Stimulated activated CD4-positive, alpha-beta T cell treated with anti-CD3 and anti-CD28 coated beads, Interleukin-15, amount 100 ng/mL, for 24 hours (primary cell): ENCODE measurements at regions not wholly inside any gene's neighbourhood (a gene's known extent, or its start where the extent isn't known, plus 50 kb on each side); places are given as distances from the start of the nearest gene placed in this dataset.
"Not testable (repeated sequence)": the region's sequence is repeated elsewhere in the genome, so short reads cannot be mapped to it uniquely, and the experiment has no call there.

Source experiments
- DNase-seq: peaks from one replicate; pipeline ENCODE4 v3.0.0-alpha.2; 2020

DNA sequence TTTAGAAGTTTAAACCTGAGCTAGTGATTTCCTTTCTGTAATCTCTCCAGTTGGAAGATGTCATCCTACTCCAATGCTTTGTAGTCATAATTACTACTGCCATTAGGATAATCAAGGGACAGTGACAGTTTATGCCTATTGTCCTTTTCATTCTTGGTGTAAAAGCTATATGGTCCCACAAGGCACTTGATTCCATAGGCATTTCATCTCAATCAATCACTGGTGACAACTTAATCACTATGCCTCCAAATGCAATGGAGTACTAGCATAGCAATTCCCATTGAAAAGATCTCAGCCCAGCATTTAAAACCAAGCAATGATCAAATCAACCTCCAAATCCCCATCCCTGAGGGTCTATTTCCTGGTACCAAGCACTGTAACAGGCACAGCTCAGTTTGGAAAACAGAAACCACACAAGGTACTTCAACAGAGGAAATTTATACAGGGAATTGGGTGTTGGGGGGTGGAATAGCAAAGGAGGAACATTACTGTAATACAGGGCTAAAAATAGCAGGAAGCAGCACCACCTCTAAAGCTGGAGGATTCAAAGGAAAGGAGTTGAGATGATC lies 51.0 kb downstream of the FHIP2A start:
- DNase-seq = no peak

DNA sequence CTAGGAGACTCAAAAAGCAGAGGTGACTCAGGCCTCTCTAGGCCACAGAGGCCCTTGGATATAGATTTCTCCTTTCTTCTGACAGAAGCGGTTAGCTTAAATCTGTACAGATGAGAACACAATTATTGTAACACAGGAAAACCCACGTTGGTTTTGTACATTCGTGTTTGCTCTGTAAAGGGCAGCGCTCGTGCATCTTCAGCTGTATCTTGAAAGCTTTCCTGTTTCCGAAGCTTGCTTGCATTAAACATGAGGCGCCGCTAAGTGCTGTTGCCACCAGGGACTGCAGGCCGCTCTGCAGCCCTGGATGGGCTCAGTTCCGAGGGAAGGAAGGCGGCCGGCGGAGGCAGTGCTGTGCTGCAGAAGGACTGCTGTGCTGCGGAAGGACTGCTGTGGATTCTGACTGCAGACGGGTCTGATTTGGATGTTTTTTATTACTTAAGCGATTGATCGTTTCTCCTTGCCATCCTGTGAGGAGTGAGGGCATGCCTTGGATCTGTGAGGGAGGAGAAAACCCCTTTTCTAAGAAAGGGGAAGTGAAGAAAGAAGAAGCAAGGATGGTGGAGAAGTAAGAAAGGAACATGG lies 53.3 kb downstream of the FHIP2A start:
- DNase-seq = peak; percentile 37

- DNase-seq = not testable (repeated sequence)
Measured at GRCh38 chr10:114875590-114876081, 54.1 kb downstream of the FHIP2A start.

DNA sequence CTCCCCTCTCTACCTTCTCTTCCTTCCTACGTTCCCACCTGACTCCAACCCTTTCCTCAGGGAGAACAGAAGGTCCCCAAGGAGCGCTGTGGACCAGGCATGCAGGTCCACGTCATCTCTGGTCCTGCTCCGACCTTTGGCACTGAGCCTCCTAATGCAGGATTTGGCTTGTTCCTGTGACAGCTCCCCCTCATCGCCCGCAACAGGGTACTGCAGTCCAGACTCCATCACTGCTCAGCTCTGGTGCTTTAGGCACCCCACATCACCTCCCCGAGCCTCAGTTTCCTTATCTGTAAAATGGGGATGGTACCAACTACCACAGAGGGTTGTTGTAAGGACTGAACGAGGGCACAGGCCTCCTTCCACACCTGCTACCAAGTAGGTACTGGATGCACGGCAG lies 54.6 kb downstream of the FHIP2A start:
- no peak for DNase-seq

GRCh38 chr10:114876602-114877300 lies 55.2 kb downstream of the FHIP2A start:
- DNase-seq = peak; percentile 65

DNA sequence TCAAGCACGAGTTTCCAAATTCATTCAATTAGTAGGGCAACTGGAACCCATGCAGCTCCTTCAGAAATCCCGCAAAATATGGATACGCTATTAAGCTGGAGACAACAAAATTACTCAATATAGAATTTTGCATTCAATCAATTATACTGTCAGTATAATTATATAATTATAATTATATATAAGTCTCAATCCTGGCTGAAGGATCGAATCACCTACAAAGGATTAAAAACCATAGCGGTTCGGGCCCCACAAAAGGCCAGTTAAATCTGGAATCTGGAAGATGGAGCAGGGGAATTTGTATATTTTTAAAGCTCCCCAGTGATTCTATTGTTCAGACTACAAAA lies 55.7 kb downstream of the FHIP2A start:
- DNase-seq = no peak

- no peak for DNase-seq
Measured at GRCh38 chr10:114879093-114879492, 57.5 kb downstream of the FHIP2A start.

- DNase-seq = peak; percentile 54
Measured at GRCh38 chr10:114879541-114880158, 58.1 kb downstream of the FHIP2A start.

- DNase-seq = no peak
Measured at GRCh38 chr10:114881417-114881816, 56.6 kb upstream of the TRUB1 start.

- DNase-seq = no peak
Measured at GRCh38 chr10:114881901-114882300, 56.1 kb upstream of the TRUB1 start.

DNA sequence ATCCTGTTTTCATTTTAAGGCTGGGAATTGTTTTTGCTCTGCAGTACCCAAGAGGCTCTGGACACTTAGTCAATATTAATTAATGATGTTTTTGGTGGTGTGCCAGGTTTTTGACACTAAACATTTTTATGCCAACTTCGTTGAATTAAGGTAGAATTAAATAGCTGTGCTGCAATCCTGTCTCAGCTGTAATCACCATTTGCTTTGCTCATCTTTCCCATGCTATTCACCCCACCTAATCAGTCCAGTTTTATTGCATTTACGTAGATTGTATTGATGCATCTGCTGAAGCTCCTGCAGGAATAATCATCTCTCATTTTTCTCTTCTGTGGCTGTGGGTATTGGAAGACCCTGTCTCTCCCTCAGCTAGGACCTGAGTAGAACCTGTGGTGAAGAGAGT lies 52.6 kb upstream of the TRUB1 start:
- no peak for DNase-seq
